A673 (cell line): ENCODE measurements at regions not wholly inside any gene's neighbourhood (a gene's known extent, or its start where the extent isn't known, plus 50 kb on each side); places are given as distances from the start of the nearest gene placed in this dataset.

Experiments
- EZH2 ChIP-seq: fragments of 200-600 bp; sonication (generic); IDR thresholded peaks from 2 replicates; pipeline ENCODE4 v1.6.1; 2017; ENCODE audit warnings: borderline replicate concordance, low read depth, mild to moderate bottlenecking, mixed read lengths, antibody characterized with exemption, low read length; ENCODE audit not compliant: poor library complexity, severe bottlenecking
- TF ChIP-seq, protein P1 (sequence below): fragments of 300-800, 200-600 bp; sonication (generic); conservative IDR thresholded peaks from 2 replicates; pipeline ENCODE4 v1.5.1; 2017; ENCODE audit warnings: low read depth, mild to moderate bottlenecking, antibody characterized with exemption, low read length, moderate library complexity, mixed read lengths

DNA sequence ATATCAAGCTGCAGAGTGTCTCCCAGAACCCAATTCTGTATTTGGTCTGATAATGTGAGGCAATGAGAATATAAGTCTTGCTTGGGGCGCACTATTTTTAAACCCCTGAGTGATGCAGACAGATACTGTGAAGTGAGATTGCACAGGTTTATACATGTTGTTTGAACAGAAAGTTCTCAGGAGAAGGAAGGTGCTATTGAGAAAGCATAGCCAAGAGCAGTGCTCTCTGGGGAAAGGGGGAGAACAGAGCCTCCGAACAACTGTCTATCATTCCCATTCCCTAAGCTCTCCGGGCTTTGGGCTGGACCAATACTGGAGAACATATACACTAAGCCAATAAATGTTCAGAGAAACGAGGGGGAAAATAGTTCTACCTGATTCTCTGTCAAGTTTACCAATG, 75.8 kb downstream of the PERP start:
- TF ChIP-seq, protein P1, sequence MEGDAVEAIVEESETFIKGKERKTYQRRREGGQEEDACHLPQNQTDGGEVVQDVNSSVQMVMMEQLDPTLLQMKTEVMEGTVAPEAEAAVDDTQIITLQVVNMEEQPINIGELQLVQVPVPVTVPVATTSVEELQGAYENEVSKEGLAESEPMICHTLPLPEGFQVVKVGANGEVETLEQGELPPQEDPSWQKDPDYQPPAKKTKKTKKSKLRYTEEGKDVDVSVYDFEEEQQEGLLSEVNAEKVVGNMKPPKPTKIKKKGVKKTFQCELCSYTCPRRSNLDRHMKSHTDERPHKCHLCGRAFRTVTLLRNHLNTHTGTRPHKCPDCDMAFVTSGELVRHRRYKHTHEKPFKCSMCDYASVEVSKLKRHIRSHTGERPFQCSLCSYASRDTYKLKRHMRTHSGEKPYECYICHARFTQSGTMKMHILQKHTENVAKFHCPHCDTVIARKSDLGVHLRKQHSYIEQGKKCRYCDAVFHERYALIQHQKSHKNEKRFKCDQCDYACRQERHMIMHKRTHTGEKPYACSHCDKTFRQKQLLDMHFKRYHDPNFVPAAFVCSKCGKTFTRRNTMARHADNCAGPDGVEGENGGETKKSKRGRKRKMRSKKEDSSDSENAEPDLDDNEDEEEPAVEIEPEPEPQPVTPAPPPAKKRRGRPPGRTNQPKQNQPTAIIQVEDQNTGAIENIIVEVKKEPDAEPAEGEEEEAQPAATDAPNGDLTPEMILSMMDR = no peak
- TF ChIP-seq EZH2 = no peak
